GM19463 (cell line): ENCODE measurements at regions not wholly inside any gene's neighbourhood (a gene's known extent, or its start where the extent isn't known, plus 50 kb on each side); places are given as distances from the start of the nearest gene placed in this dataset.
"Not testable (repeated sequence)": the region's sequence is repeated elsewhere in the genome, so short reads cannot be mapped to it uniquely, and the experiment has no call there.

Source experiments
- ATAC-seq: cut with Tn5 transposase; IDR thresholded peaks from one replicate; pipeline ENCODE4 v1.9.1; 2021; ENCODE audit warnings: mild to moderate bottlenecking, moderate library complexity; ENCODE audit not compliant: unreplicated experiment

GRCh38 chr11:24217319-24217718, 279.5 kb upstream of the LUZP2 start:
- ATAC-seq: not testable (repeated sequence)

DNA sequence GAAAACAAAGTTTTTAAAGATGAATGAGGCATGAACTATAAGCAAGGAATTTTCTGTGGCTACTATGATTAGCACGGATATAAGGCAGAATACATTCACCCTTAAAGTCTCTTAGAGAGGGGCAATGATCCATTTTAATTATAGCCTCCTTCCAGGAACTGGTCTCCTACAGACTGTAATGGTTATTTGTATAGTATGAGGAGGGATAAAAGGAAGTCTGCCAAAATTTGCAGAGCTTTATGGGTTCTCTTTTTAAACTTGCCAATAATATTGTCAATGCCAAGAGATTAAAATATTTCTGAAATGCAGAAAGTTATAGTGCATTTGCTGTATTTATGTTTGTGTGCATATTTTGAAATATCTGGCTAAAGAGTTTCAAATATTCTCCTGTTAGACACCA, 271.4 kb upstream of the LUZP2 start:
- ATAC-seq: no peak

- ATAC-seq: no peak
Measured at GRCh38 chr11:24226606-24227005, 270.2 kb upstream of the LUZP2 start.

DNA sequence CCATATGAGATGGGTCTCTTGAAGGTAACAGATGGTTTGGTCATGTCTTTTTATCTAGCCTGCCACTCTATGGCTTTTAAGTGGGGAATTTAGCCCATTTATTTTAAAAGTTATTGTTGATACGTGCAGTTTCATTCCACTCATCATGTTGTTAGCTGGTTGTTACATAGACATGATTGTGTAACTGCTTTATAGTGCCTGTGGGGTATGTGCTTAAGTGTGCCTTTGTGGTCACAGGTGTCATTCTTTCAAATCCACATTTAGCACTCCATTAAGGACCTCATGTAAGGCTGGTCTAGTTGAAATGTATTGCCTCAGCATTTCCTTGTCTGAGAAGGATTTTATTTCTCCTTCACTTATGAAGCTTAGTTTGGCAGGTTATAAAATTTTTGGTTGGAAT, 263.8 kb upstream of the LUZP2 start:
- ATAC-seq: no peak

- no peak for ATAC-seq
Measured at GRCh38 chr11:24234822-24235508, 261.9 kb upstream of the LUZP2 start.

- no peak for ATAC-seq
Measured at GRCh38 chr11:24238771-24239645, 257.8 kb upstream of the LUZP2 start.

DNA sequence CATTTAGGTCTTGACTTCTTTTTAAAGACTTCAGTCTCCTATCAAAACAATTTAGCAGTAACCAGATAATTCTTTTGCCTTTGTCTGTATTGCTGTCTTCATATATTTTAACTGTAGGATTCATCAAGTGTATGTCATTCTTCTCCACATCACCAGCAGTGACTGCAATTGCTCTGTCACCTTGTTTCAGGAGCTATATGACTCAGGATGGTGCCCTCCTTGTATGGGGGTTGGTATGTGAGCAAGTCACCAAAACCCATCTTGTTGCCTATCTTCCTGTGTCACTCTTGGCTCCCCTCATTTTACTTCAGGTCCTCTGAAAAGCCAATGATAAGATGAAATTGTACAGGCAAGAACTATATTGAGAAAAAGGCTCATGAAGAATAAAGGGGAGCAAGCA, 256.9 kb upstream of the LUZP2 start:
- no peak for ATAC-seq

DNA sequence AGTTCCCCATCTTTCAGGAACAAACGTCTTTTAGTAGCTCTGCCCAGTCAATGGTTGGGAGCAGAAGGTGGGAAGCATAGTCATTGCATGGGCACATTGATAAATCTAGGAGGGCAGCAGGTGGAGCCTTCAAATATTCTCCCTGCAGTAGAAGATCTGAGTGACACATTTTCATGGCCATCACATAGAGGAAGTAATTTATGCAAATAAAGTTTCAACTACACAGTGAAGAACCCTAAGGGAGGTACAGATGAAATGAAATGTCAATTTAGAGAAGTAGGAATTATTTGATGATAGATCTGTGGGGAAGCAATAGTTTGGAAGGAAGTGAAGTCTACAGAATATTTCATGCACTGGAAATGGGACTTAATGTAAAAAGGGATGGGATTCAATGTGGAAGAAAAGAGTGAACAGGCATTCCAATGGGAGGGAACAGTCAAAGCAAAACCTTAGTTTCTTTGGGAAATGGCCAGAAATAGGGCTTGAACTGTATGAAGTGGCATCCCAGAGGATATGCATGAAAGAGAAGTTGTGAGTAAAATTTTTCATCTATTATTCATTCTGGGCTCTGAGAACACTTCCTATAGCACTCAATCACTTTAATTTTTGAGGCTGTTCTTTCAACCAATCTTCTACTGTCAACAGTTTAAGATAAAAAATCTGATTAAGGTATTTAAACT, 256.2 kb upstream of the LUZP2 start:
- ATAC-seq: no peak

GRCh38 chr11:24246715-24247114, 250.1 kb upstream of the LUZP2 start:
- no peak for ATAC-seq

- no peak for ATAC-seq
Measured at GRCh38 chr11:24247846-24248245, 249.0 kb upstream of the LUZP2 start.

GRCh38 chr11:24249921-24250320, 246.9 kb upstream of the LUZP2 start:
- ATAC-seq: no peak

DNA sequence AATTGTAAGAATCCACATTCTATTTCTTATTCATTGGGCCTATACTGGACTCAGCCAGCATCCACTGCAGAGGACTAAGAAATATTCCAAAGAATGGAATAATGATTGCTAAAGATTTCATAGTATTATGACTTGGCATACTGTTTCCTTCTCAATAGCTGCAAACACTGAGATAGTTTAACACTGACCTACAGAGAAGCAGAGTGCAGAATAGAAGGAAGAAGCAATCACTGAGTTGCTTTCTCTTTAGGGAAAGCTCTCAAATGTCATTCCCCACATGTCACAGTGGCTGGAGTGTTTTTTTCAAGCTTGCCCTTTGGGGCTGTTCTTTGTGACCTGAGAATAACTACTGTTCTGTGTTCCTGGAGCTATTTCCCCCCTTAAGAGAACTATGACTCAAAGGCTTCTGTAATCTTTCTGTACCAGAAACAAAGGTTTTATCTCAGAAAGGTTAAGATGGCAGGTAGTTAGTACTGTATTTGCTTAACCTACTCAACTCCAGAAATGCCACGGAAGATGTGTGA, 243.6 kb upstream of the LUZP2 start:
- no peak for ATAC-seq

- no peak for ATAC-seq
Measured at GRCh38 chr11:24264868-24265267, 232.0 kb upstream of the LUZP2 start.

GRCh38 chr11:24267014-24267413, 229.8 kb upstream of the LUZP2 start:
- ATAC-seq: no peak

GRCh38 chr11:24271798-24272197, 225.1 kb upstream of the LUZP2 start:
- no peak for ATAC-seq

GRCh38 chr11:24274214-24274781, 222.6 kb upstream of the LUZP2 start:
- not testable (repeated sequence) for ATAC-seq

GRCh38 chr11:24286238-24286637, 210.6 kb upstream of the LUZP2 start:
- ATAC-seq: no peak

GRCh38 chr11:24289301-24289700, 207.6 kb upstream of the LUZP2 start:
- ATAC-seq: no peak

DNA sequence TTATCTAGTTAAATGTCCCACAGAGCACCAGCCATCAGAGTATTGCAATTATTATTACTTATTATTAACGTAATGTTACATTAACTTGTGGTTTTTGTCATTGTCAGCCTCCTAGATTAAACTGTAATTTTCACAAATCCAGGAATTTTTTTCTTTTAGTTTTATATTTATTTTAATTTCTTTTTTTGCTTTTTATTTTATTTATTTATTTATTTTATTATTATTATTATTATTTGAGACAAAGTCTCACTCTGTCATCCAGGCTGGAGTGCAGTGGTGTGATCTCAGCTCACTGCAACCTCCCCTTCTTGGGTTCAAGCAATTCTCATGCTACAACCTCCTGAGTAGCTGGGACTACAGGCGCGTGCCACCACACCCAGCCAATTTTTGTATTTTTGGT, 202.9 kb upstream of the LUZP2 start:
- ATAC-seq: no peak

- ATAC-seq: no peak
Measured at GRCh38 chr11:24295360-24295759, 201.5 kb upstream of the LUZP2 start.

GRCh38 chr11:24297461-24297860, 199.4 kb upstream of the LUZP2 start:
- ATAC-seq: no peak
